ENCODE measurements at regions not wholly inside any gene's neighbourhood (a gene's known extent, or its start where the extent isn't known, plus 50 kb on each side); places are given as distances from the start of the nearest gene placed in this dataset.

DNA sequence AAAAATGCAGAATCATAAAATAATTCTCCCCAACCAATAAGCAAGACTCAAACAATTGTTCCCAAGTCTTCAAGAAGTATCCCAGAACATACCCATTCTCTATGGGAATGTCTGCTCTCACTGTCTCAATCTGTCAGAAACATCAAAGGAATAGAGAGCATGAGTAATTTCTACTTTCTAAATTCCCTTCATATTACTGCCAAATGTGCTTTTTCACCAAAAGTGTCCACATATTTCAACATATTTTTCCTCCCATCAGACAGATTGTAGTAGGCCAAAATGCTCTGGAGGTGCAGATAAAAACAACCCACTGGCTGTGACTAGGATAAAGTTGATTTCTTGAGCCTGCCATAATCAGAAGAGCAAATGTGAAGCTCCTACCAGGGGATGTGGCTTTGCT, 692.0 kb upstream of the FAM241A start:
- no peak for DNase-seq
- Histone ChIP-seq H3K9me3 (no peaks in the 10 kb centered on the region), H3K27me3 (no peaks in the 10 kb centered on the region), H3K4me1 (no peaks in the 10 kb centered on the region), H3K36me3 (replicated peaks in 1 of 2; ENCODE audit: insufficient read depth in 1 of 2, low read depth in 2 of 2) (no peaks in the 10 kb centered on the region), H3K27ac (no peak overlapping the region), H3K4me3 (no peak overlapping the region)
- no peak for ATAC-seq
- intact Hi-C loops (cut with DNase I) = no loop called here
- no peak for TF ChIP-seq CTCF (IDR thresholded peaks at IDR 0.05)
- TF ChIP-seq POLR2A (IDR thresholded peaks at IDR 0.05) = no peak

DNA sequence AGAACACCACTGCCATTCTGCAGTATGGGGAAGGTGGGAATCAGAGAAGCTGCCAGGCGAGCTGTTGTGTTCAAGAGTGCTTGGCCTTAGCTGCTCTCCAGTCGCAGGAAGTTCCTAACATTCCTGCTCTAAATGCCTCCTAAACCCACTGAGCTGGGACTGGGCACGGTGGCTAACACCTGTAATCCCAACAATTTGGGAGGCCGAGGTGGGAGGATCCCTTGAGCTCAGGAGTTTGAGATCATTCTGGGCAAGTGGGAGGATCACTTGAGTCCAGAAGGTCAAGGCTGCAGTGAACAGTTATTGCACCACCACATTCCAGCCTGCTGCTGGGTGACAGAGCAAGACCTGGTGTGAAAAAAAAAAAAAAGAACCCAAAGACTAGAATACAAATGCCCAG, 690.3 kb upstream of the FAM241A start:
- no peaks in the 10 kb centered on the region for H3K36me3 ChIP-seq (replicated peaks in 1 of 2; ENCODE audit: insufficient read depth in 1 of 2, low read depth in 2 of 2)
- WGBS, 2 donors = 41 to 51% methylated on average over 4 of the region's 4 CpGs
- no peak for ATAC-seq

DNA sequence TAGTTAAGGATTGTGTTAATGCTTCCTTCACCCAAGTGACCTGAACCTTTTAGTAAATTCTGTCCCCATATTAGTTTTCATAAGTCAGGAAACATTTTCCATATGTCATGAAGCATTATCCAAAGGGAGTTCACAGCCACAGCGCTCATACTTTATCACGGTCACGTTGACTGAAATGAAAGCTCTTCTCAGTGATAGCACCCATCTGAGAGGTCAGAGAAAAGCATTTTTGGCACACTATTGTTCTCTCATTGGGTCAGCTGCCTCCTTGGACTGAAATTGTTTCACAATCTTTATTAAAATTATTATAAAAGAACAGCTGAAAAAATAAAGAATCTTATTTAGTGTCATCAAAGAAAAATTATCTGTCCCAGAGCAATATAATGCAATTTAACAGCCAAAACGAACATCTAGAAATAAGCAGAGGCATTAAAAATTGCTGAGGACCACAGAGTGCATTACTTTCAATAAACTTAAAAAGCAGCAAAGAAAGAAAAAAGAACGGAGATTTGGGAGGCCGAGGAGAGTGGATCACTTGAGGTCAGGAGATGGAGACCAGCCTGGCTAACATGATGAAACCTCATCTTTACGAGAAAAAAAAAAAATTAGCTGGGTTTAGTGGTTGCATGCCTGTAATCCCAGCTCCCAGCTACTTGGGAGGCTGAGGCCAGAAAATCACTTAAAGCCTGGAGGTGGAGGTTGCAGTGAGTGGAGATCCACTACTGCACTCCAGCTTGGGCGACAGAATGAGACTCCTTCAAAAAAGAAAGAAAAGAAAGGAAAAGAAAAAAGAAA, 680.8 kb upstream of the FAM241A start:
- Histone ChIP-seq H3K4me3 (no peak overlapping the region), H3K27ac (no peak overlapping the region), H3K9me3 (no peaks in the 10 kb centered on the region), H3K36me3 (replicated peaks in 1 of 2; ENCODE audit: insufficient read depth in 1 of 2, low read depth in 2 of 2) (no peaks in the 10 kb centered on the region), H3K4me1 (no peaks in the 10 kb centered on the region), H3K27me3 (no peaks in the 10 kb centered on the region)
- DNase-seq (no peak), ATAC-seq (no peak)
- no peak for TF ChIP-seq POLR2A (IDR thresholded peaks at IDR 0.05)
- no peak for TF ChIP-seq CTCF (IDR thresholded peaks at IDR 0.05)
- WGBS, 2 donors = 56 to 60% methylated on average over 8 of the region's 8 CpGs
- intact Hi-C loops (cut with DNase I) = no loop called here

More for the DNA sequence above, 690.3 kb upstream of the FAM241A start:
- intact Hi-C loops (cut with DNase I) = no loop called here
- no peak for DNase-seq
- no peak overlapping the region for H3K4me3 ChIP-seq
- H3K27me3 ChIP-seq = no peaks in the 10 kb centered on the region
- no peaks in the 10 kb centered on the region for H3K9me3 ChIP-seq
- H3K4me1 ChIP-seq = no peaks in the 10 kb centered on the region
- H3K27ac ChIP-seq = no peak overlapping the region
- TF ChIP-seq POLR2A (IDR thresholded peaks at IDR 0.05) (no peak), CTCF (IDR thresholded peaks at IDR 0.05) (no peak)

GRCh38 chr4:111466811-111467604, 678.2 kb upstream of the FAM241A start:
- Histone ChIP-seq H3K4me1 (no peaks in the 10 kb centered on the region), H3K27ac (no peak overlapping the region), H3K36me3 (replicated peaks in 1 of 2; ENCODE audit: insufficient read depth in 1 of 2, low read depth in 2 of 2) (no peaks in the 10 kb centered on the region), H3K9me3 (no peaks in the 10 kb centered on the region), H3K4me3 (no peak overlapping the region), H3K27me3 (no peaks in the 10 kb centered on the region)
- WGBS, 2 donors = 61 to 67% methylated on average over 2 of the region's 2 CpGs
- no peak for TF ChIP-seq POLR2A (IDR thresholded peaks at IDR 0.05)
- no peak for TF ChIP-seq CTCF (IDR thresholded peaks at IDR 0.05)
- no peak for DNase-seq
- intact Hi-C loops (cut with DNase I) = no loop called here
- no peak for ATAC-seq
